Fibroblast of mammary gland (primary cell): ENCODE measurements at regions not wholly inside any gene's neighbourhood (a gene's known extent, or its start where the extent isn't known, plus 50 kb on each side); places are given as distances from the start of the nearest gene placed in this dataset.

Experiments used
- DNase-seq: peaks from one replicate; pipeline ENCODE4 v3.0.0-alpha.2; 2010; ENCODE audit warnings: low read depth
- H3K4me3 ChIP-seq: 2 replicates; pipeline ENCODE4 v1.5.1; 2011; ENCODE audit warnings: low read depth, mild to moderate bottlenecking, low read length, moderate library complexity; ENCODE audit not compliant: control insufficient read depth
- TF ChIP-seq, protein P1 (sequence below): conservative IDR thresholded peaks from 2 replicates; pipeline ENCODE4 v1.5.1; 2011; ENCODE audit warnings: low read depth, low read length, inconsistent platforms; ENCODE audit not compliant: control insufficient read depth, insufficient read depth

GRCh38 chr13:53327680-53328315, 299.2 kb downstream of the OLFM4 start:
- H3K4me3 ChIP-seq = no peak overlapping the region
- TF ChIP-seq, protein P1, sequence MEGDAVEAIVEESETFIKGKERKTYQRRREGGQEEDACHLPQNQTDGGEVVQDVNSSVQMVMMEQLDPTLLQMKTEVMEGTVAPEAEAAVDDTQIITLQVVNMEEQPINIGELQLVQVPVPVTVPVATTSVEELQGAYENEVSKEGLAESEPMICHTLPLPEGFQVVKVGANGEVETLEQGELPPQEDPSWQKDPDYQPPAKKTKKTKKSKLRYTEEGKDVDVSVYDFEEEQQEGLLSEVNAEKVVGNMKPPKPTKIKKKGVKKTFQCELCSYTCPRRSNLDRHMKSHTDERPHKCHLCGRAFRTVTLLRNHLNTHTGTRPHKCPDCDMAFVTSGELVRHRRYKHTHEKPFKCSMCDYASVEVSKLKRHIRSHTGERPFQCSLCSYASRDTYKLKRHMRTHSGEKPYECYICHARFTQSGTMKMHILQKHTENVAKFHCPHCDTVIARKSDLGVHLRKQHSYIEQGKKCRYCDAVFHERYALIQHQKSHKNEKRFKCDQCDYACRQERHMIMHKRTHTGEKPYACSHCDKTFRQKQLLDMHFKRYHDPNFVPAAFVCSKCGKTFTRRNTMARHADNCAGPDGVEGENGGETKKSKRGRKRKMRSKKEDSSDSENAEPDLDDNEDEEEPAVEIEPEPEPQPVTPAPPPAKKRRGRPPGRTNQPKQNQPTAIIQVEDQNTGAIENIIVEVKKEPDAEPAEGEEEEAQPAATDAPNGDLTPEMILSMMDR = no peak
- DNase-seq = no peak

DNA sequence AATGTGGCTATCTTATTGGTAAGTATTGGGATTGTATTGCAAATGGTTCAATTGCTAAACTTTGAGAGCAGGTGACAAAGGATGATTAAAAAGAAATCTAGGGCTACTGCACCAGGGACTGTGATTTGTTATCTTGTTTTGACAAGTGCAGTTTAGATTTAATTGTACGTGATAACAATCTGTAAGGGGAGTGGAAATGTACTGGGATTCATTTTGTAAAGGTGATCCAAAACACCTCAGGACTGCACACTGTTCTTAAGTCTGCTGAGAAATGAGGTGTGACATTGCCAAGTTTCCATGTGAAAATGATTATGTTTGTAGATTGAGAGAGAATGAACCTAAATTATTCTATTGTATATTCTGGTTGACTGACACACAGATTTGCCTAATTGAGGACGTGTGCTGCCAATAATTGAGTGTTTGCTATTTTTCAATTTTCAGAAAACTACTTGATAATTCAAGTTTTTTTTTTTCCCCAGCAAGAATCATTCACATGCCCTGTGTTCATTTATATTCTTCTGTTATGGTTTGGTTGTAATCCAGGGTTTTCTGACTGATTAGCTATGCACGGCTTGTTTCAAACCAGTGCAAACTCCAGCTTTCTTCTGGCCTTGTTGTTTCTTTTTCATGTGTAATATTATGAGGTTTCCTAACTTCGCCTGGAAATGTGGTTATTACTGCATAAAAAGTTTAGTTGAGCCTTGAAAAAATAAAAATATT, 308.0 kb downstream of the OLFM4 start:
- TF ChIP-seq, protein P1 = no peak
- no peak for DNase-seq
- no peak overlapping the region for H3K4me3 ChIP-seq

GRCh38 chr13:53338760-53339159, 310.1 kb downstream of the OLFM4 start:
- TF ChIP-seq, protein P1 = no peak
- no peak overlapping the region for H3K4me3 ChIP-seq
- no peak for DNase-seq

DNA sequence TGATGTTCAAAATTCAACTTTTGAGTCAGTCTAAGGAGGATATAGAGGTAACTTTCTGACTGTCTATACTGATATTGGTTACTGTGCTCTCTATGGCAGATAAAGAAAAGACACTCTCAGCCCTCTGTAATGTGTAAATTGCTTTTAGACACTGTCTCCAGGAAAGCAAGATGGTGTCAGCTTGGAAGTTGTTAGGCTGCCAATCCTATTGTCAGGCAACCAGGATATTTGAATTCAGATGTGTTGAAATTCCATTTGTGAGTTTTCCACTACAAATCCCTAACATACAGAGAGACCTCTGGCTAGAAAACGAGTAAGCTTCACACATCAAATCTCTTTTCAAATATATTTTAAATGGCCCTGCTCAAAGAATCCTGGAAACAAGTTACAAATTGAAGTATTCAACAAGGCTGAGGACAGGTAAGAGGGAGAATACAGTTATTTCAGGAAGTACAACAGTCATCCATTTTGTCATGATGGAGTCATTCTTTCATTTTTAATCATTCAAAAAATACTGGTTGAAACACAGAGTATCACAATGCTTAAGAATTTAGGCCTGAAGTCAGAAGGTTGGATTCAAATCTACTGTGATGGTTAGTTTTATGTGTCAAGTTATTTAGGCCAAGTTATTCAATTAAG, 312.0 kb downstream of the OLFM4 start:
- TF ChIP-seq, protein P1 = no peak
- no peak overlapping the region for H3K4me3 ChIP-seq
- no peak for DNase-seq

DNA sequence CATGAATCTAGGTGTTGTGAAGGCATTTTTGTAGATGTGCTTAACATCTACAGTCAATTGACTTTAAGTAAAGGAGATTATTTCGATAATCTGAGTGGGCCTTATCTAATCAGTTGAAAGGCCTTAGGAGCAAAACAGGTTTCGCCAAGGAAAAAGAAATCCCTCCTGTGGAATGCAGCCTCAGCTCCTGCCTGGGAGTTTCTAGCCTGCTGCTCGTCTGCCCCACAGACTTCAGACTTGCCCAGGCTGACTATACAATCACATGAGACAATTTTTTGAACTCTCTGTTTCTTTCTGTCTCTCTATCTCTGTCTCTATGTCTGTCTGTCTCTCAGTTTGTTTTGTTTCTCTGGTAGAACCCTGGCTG, 312.5 kb downstream of the OLFM4 start:
- H3K4me3 ChIP-seq = no peak overlapping the region
- DNase-seq = no peak
- TF ChIP-seq, protein P1 = no peak

DNA sequence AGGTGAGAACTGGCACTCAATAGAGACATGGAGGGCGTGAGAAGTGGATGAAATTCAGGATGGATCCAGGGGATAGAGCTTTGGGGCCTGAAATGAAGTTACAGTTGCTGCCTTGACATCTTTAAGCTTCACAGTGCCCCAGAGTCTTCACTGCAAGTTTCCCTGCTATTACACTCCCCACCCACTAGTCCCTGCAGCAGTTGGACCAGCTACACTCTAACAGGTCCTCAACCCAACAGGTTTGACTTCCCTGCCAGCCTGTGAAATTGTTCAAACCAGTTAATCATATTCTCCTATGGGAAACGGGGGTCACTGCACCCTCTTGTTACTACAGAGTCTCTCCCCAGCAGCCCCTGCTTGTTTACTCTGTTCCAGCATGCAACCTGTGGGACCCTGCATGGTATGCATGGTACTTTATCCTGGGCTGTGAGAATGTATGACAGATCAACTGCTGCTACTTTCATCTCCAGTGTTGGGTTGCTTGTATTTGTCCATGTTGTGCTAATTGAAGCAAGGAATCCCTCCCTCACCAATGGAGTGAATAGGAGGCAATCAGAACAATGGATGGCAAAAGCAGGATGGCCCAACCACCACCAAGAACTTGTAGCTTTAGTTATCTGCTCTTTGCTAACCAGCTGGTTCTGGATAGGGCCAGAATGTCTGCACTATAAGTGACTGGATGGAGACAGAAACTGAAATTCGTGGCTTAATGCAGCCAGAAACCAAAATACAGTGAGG, 314.2 kb downstream of the OLFM4 start:
- TF ChIP-seq, protein P1 = no peak
- no peak for DNase-seq
- no peak overlapping the region for H3K4me3 ChIP-seq
